NCI-H146 (cell line): ENCODE measurements at regions not wholly inside any gene's neighbourhood (a gene's known extent, or its start where the extent isn't known, plus 50 kb on each side); places are given as distances from the start of the nearest gene placed in this dataset.
"Not testable (repeated sequence)": the region's sequence is repeated elsewhere in the genome, so short reads cannot be mapped to it uniquely, and the experiment has no call there.

Source experiments
- DNase-seq: peaks from one replicate; lab custom pipeline; 2025; lab: John Stamatoyannopoulos, UW

DNA sequence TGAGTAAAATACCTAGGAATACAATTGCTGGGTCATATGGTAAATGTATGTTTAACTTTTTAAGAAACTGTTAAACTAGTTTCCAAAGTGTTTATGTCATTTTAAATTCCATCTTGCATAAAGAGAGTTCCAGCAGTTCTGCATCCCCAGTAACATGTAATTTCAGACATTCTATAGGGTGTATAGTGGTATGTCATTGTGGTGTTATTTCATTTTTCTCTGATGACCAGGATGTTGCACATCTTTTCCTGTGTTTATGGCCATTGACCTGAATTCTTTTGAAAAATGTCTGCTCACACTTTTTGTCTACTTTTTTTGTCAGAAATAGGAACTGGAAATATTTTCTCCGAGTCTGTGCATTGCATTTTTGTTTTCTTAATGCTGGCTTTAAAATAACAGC lies 128.9 kb downstream of the TMEM200A start:
- DNase-seq, result no peak

DNA sequence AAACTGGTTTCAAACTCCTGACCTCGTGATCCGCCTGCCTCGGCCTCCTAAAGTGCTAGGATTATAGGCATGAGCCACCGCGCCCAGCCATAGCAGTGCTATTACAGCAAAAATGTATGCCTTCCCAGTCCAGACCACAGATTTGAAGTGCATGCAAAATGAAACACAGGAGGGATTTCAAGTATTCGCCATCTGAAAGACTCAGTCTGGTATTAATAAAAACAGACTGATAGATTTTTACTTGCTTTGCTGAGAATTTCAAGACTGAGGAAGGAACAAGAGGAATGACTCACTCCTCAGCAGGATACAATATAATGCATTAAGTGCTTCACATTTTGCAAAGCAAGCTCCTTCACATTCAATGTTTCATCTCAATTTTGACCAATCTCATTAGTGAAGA lies 134.9 kb downstream of the TMEM200A start:
- DNase-seq, result no peak

DNA sequence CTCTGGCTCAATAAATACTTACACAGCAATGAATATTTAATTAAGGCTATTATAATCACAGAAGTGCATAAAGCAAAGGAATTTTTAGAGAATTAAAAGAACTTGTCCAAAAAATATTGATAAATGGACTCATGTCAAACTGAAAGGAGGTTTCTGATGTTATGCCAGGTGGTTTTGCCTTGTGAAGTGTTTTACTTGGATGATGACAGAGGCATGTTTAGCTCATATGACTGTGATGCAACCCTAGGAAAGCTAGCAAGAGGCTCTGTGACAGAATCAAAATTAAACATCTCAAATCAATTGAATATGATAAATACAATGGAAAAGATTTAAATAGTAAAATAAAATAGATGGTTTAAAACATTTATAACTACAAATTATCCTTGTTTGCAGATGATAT lies 137.3 kb downstream of the TMEM200A start:
- DNase-seq, result no peak

DNA sequence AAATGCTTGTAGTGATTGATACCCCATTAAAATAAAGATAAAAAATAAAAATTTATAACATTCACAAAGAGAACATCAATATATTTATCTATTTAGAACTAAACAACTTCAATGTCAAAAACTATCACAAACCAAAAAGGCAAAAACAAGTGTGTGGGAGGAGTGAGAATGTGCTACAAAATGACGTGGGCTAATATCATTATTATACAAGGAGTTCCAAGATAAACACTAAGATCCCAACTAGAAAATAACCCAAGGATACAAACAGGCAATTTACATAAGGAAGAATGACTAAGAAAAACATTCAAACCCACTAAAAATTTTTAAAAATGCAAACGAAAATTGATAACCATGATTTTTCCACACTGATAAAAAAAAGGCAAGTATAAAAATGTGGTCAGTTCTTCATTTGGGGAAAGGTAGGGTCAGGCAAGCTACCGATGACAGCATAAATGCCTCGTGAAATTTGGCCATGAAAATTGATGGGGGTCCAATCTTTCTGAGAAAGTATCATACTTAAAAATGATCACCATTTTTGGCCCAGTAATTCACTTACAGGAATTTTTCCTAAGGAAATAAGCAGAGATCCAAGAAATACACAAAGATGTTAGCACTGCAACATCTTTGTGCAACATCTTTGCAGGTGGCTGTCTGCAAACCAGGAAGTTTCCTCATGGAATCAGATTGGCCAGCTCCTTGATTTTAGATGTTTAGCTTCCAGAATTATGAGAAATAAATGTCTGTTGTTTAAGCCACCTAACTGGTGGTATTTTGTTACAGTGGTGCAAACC lies 140.2 kb downstream of the TMEM200A start:
- no peak for DNase-seq

DNA sequence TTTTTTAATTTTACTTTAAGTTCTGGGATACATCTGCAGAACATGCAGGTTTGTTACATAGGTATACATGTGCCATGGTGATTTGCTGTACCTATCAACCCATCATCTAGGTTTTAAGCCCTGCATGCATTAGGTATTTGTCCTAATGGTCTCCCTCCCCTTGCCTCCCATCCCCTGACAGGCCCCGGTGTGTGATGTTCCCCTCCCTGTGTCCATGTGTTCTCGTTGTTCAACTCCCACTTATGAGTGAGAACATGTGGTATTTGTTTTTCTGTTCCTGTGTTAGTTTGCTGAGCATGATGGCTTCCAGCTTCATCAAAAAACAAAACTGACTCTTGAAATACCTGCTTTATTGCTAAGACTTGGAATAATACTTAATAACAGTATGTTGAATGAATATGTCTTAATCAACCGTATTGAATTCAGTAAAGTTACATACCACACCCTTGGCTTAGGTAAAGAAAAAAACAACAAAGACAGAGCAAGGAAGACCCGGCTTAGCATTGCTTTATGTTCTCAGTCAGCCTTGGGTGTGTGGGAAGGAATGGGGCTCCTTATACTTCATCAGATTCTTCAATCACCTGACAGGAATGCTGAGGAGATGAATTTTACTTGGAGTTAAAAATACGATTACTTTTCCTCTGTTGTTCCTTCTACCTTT lies 141.3 kb downstream of the TMEM200A start:
- not testable (repeated sequence) for DNase-seq

DNA sequence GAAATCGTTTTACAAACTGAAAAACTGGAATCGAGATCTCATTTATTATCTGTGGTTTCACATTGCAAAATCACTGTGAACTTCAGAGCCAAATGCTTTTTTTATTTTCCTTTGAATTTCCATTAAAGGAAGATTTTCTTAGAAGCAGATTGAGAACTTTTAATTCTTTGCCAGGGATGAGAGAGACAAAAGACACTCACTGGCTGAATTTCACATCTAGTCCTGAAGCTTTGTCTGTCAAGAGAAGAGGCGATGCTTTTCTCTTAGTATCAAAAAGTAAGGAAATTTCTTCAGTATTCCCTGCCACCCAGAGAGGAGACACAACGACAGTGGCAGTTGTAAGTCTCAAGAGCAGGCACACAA lies 141.8 kb downstream of the TMEM200A start:
- DNase-seq, result no peak

DNA sequence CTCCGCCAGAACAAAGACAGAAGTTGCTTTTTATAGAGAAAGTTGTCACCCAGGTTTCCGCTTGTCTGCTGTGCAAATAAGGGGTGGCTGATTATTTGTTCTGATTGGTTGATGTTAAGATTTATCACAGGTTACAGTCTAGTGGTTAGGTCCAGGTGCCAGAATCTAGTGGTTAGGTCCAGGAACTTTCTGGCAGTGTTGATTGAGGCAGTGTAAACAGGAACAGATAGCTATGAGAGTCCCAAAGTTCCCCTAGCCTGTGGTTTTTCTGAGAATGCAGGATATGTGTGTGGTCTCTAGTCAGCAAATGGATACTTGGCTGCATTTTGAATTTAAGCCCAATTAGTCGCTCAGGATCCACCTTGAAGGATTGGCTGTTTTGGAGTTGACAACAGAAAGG lies 148.0 kb downstream of the TMEM200A start:
- DNase-seq, result no peak

DNA sequence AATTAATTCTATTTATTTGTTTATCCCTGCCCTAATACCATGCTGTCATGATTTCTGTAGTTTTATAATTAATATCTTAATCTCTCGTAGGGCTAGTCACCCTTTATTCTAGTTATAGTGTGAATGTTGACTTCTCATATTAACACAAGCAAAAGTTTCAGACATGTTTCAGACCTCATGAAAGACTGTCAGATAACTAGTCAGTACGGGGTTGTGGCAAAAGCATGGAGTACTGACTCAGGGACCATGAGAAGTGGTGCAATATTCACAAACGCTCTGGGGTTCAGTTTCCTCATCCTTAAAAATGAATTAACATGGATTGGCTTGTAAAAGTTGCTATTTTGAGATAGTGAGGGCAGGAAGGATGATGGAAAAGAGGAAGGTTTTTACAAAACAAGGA lies 148.9 kb downstream of the TMEM200A start:
- DNase-seq, result no peak

DNA sequence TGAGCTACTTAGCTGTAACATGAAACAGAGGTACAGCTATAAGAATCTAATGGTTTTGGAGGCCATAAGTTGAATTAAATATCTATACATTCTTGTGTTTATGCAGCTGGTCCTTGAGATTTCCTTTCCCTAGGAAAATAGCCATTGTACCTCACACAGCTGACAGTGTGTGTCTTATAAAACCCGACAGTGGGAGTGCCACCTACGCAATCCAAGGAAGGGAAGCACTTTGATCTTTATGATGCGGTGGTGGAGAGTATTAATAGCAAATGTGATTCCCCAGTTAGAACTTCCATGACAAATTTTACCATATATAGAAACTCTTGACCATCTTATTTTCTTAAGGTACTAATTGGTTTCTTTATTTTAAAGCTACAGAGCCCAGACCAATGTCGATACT lies 149.5 kb downstream of the TMEM200A start:
- DNase-seq, result no peak

DNA sequence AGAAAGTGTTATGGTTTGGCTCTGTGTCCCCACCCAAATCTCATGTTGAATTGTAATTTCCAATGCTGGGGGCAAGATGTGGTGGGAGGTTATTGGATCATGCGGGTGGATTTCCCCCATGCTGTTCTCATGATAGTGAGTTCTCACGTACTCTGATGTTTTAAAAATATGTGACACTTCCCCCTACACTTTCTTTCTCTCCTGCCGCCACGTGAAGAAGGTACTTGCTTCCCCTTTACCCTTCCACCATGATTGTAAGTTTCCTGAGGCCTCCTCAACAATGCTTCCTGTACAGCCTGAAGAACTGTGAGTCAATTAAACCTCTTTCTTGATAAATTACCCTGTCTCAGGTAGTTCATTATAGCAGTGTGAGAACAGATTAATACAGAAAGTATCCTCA lies 150.8 kb downstream of the TMEM200A start:
- no peak for DNase-seq

DNA sequence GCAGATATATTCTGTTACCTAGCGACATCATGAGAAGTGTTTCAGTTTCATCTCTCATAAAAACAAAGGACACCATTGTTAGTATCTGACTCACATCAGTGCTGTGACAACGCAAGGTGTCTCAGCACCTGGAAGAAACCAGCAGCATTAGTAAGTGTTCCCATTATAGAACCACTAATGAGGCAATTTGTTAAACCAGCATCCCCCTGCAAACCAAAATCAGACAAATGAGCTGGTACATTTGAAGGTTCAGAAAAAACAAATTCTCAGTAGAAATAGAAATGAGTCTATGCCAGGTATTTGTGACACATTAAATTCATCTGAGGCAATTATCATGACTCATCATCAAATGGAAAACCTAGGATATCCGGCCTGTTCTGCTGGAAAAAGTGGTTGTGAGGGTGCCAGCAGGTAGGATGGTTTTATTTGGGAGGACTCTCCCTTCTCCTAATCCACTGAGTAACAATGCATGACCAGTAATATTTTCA lies 151.7 kb downstream of the TMEM200A start:
- DNase-seq, result no peak

DNA sequence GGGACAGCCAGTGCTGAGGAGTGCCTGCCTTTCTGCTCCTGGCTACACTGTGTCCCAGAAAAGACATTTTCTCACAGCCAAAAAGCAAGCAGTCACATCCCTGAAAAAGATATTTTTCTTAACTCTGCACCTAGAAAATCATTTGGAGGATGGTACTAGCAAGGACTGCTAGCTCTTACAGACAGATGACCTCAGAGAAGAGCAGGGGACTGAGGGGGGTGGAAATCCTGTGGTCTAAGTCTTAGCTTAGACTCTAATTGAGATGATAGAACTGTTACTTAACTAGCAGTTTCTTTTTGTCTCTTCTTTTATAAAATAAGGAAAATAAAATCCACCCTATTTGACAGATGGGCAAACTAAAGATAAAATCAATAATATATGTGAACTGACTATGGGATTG lies 152.8 kb downstream of the TMEM200A start:
- no peak for DNase-seq

DNA sequence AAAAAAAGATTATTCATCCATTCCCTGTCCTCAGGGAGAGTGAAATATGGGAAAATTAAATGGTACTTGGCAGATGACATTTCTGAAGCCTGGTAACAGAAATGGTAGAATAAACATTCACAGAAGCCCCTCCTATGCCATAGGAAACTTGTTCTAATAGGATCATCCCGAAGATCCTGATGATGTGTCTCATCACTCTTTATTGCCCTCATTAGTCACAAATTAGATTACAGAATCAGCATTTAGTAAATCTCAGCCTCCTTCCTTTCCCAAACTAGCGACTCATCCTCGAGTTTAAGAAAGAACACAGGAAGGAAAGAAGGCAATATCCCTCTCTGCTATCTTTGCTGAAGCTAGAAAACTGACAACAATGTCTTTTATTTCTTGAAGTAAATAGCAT lies 154.4 kb downstream of the TMEM200A start:
- DNase-seq, result no peak

DNA sequence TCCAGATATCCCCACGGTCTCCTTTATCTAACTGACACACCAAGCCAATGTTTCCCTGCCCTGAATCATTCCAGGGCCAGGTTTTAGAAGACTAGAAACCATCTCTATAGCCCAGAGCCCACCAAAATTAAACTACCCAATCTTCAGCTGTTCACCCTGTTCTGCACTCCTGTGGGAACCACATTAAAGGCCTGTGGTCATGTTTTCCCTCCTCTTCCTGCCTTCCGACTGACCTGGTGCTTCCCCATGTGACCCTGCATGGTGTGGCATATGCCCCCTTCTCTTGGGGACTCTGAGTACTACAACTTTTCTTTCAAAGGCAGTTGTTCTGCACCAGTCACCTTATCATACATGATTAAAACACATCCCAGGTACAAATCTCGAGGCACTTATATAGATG lies 155.0 kb downstream of the TMEM200A start:
- no peak for DNase-seq

DNA sequence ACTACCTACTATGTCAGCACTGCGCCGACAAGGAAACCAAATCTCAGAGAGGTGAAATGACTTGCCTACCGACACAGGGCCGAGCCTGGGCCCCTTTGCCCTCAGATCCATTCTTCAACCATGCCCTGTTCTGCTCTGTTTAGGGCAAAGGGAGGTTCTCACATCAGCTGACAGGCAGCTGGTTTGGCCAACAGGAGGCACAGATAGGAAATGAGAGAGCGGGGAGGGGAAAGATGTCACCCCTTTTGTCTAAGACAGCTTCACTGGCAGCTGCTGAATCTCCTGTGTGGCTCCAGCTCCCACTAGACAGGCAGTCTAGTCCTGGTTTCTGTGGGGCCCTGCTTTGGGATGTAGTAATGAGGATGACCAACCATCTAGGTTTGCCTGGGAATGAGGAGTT lies 158.7 kb downstream of the TMEM200A start:
- no peak for DNase-seq

DNA sequence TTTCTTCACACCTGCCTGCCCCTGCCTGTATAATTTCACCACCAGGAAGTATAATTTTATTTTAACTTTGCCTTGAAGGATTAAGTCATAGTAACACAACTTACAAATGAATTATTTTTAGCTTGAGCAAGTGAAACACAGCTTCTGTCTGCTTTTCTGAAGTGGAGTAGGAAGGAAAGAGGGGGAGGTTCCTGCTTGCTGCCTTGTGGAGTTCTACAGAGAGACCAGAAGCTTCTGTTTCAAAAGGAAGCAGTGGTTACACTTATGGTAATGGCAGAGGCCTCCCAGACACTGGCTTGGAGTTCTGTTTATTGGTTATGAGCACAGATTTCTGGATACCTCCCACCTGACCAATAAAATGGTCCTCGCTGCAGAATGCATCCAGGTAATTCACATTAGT lies 159.6 kb downstream of the TMEM200A start:
- no peak for DNase-seq

DNA sequence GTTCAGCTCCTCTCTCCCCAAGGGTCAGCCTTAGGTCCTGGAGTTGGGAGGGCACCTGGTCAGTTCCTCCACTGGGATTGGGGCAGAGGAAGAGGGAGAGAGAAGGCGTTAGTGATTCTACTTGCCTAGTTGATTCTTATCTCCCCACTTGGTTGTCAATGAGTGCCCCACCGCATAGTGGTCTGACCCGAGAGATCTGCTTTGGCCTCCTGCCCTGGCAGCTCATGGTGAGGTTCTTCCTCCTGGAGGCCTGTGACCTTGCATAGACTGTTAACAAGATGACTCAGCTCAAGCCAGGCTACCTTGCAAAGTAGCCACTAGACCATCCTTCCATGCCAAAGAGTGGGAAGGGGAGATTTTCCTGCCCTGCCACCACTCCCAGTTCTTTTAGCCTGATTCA lies 160.6 kb downstream of the TMEM200A start:
- DNase-seq, result no peak

DNA sequence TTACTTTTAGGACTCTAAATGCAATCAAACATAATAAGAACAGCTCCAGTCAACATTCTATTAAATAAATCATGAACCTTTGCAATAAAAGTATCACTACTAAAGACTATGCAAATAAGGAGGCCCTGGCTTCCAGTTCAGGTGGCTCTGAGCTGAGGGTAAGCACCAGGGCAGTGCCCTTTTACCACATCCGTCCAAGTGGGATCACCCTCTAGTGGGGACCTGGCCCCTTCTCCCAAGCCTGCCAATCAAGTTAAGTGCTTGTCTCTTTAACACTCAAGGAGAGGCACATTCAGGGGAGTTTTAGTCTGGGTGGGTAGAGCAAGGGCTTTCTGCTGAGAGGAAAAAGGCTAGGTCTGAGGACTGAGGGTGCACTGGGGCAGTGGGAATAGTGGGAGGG lies 161.4 kb downstream of the TMEM200A start:
- no peak for DNase-seq

DNA sequence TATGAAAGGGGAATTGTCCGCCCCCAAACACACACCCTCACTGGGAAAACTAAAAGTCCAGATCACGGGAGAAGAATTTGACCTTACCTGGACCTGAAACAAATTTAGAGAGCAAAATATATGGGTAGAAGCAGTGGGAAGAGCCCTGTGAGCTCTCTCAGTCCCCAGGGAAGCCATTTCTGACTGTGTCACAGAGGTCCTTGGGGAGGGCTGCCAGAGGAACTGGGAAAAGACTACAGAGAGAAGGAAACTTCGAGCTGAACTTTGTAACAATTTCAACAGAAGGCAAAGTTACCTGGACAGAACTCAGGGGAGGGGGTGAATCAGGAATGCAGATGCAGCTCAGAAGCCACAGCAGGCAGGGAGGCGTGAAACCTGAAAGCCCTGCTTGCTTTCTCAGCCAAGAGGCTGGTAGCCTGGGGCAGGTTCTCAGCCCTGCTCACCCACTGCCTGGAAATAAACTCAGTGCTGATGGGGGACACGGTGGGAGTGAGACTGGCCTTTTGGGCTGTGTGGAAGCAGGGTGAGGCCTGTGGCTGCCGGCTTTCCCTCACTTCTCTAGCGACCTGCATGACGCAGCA lies 163.8 kb downstream of the TMEM200A start:
- DNase-seq, result no peak

DNA sequence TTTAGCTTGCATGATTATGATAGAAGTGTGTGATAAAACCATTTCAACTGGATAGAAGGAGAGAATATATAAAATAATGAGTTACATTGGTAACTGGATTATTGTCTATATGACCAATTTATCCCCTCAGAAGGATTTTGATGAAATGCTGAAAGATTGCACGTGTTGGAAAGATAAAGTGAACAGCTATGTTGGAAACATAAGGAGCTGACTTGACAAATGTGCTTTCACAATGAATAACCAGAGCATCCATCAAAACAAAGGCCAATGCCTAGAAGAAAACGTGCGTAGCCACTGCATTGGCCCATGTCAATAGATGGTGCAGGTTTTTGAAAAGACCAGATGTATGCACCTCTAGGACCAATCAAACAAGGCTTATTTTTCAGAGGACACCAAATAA lies 168.8 kb downstream of the TMEM200A start:
- no peak for DNase-seq

DNA sequence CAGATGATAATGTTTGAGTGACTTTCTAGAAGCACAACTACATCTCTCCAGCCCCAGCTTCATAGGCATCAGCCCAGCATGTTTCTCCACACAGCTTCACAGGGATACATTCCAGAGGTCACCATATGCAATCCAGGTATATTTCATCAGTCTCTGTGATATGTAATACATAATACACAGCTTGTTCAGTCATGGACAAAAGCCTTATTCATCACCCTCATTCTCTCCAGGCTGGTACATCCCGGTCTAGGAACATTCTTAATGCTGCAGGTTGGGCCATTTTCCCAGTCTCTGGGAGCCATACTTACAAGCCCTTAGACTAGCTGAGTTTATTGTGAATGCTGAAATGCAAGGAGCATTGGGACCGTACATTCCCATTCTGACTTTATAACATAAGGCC lies 169.4 kb downstream of the TMEM200A start:
- DNase-seq, result no peak

DNA sequence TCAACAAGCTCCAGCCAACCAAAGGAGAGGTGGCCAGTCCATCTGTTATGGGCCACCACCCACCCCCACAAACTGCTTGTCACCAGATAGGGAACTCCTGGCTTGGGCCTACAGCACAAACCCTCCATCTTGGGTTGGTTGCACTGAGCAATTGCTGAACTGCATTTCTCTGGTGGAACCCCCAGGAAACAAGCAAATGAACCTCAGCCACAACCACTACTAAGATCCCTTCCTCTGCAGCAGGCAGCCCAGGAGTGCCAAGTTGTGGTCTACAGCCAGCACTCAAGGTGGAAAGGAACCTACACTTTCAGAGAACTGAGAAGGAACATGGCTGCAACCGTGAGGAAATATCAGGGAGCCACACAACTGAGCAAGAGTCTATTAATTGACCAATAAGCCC lies 171.6 kb downstream of the TMEM200A start:
- no peak for DNase-seq

DNA sequence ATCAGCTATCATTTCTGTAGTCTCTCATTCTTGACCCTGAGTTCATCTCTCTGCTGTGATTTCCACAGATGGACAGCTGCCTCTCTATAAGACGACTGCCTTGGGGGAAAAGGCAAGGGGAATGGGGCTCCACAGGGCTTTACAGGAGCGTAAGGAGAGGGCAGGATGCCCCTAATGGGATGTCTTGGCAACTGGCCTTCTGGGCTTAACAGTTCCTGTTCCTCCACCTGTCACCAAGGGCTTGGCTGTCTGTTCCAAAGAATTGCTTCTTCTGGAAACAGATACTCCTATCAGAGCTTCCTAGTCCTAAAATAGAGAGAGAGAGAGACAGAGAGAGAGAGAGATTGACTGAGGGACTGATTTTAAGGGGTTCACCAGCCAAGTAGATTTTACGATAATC lies 181.9 kb downstream of the TMEM200A start:
- no peak for DNase-seq
